Fibroblast of skin of abdomen (primary cell): ENCODE measurements at regions not wholly inside any gene's neighbourhood (a gene's known extent, or its start where the extent isn't known, plus 50 kb on each side); places are given as distances from the start of the nearest gene placed in this dataset.
"Not testable (repeated sequence)": the region's sequence is repeated elsewhere in the genome, so short reads cannot be mapped to it uniquely, and the experiment has no call there.

ENCODE experiments used
- DNase-seq: peaks from one replicate; pipeline ENCODE4 v3.0.0-alpha.2; 2013

DNA sequence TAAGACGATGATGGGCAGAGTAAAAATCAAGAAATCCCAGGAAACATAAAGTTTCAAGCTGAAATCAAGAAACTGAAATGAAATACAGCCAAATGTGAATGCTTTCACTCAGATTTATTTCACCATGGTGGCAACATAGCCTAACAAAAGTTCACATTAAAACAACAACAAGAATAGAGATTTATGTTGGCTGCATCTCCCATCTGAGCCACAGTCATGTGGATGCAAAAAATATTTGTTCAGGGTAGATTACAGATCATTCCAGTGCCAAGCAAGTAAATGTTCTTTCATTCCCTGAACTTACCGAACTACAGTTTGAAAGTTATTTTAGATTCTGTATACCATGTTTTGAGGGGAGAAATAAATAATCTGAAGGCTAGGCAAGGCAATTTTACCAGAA is 159.9 kb upstream of the TMTC1 start:
- DNase-seq = no peak

DNA sequence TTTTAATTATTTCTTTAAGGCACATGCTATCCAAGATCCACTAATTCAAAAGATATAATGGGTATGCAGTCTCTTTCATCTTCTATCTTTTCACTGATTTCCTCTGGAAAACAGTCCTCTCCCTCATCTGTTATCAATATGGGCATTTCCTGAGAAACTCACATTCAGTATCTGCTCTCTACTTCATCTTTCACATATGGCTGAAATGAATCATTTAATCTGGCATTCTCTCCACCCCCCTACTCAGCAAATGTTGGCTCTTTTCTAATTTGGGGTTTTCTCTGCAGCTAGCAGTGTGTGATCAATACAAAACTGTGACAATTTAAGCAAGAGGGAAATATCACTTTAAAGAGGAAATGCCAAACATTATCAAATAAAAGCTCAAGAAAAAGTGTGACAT is 157.1 kb upstream of the TMTC1 start:
- DNase-seq = no peak

DNA sequence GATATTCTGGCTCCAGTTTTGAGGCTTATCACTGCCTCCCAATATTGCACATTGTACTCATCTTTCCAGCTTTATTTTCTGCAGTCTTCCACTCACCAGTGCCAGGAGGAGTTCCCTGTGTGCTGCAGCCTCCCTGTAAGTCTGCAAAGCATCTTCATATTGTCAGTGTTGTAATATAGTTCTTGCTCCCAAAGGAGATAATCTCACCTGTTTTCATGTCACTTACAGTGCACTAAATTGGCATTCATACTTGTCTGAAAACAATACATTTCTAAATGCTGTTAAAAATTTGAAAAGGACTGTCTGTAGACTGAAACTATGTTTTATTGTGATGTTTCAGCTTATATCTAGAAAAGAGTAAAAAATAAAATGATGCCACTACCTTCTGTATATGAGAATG is 146.8 kb upstream of the TMTC1 start:
- DNase-seq = no peak

GRCh38 chr12:29929295-29929694 is 145.6 kb upstream of the TMTC1 start:
- DNase-seq = no peak

GRCh38 chr12:29921307-29921706 is 137.6 kb upstream of the TMTC1 start:
- DNase-seq = peak; percentile 16

DNA sequence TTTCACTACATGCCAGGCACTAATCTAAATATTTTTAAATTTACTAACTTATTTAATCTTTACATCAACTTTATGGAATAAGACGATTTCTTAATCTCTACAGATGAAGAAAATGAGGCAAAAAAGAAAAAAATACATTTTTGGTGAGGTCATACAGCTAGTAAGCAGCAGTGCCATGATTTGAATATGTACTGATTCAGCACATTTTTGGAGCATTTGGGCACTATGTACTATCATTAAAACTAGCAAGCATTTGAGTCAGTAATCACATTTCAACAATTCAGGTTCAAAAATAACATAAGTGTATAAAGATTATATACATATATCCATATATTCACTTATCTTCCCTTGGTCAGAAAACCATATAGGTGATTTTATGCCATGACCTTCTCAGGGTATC is 124.4 kb upstream of the TMTC1 start:
- DNase-seq = no peak

DNA sequence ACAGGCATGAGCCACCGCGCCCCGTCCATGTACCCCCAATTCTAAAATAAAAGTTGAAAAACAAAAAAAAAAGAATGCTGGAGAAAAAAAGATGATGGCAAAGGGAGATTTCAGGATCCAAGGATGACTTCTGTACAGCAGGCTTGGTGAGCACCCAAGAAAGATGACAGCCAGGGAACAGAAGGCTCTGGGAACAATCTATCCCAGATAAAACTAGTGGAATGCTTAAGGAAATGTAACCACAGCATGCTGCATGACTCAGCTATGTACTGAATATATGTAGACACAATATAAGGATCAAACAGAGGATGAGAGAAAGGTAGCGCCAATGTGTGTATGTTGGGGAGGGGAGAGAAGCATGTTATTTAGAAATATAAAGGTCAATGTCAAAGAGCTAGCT is 123.7 kb upstream of the TMTC1 start:
- no peak for DNase-seq

DNA sequence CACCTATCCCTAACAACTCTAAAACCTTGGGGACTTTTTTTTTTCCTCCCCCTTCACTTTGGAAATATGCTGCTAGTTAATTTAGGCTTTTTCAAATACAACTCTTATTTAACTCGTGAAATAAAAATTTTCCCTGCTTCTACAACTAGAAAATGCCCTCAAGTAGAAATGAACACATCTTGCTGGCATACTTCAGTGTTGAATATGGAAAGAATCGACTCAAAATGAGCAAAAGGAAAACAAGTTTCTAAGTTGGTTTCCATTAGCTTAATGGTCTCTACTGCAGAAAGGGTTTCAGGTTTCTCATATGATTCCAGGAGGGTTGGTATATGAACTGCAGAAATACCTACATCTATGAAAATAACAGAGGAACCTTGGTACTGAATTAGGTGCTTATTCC is 118.3 kb upstream of the TMTC1 start:
- no peak for DNase-seq

DNA sequence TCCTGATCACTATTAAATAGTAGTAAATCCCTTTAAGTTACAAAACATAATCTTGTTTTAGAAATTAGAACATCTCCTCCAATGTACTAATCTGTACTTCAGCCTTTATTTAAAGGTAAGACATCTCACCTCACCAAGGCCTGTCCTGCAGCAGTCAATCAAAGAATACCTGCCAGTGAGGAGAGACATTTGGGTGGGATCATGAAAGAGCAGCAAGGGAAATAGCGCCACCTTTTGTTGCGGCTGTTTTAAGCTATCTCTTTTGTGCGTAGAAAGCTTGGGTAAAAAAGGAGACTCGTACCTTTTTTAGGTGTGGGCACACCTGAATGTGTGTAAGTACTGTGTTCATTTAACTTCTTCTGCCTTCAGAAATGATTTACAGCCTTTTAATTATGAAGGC is 117.8 kb upstream of the TMTC1 start:
- DNase-seq = no peak

DNA sequence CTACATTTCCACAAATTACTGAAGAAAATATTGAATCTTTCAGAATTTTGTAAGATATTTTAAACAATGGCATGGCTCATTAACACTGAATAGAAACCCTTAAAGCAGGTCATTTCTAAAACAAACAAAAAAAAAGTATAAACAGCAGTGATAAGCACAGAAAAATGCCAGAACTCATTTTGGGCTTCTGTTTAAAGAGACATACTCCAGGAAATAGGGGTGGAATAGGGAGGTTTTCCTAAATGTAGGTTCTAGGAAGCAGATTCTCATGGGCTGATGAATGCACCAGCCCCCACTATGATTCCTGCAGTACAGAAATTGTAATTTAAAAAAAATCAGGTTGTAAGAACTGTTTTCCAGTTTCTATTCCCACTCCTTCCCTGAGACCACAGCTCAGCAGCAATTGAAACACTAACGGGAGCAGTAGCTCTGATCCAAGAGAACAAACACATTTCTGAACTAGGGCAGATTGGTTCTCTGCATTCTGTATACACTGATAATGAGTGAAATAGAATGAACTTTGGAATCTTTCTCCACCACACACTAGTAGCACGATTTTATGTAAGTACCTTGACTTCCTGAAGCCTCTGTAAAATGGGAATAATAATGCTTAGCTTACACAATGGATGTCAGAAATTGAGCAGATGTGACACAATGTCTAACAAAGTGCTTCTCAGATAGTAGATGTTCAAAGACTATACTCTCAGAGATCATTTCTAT is 115.6 kb upstream of the TMTC1 start:
- no peak for DNase-seq

DNA sequence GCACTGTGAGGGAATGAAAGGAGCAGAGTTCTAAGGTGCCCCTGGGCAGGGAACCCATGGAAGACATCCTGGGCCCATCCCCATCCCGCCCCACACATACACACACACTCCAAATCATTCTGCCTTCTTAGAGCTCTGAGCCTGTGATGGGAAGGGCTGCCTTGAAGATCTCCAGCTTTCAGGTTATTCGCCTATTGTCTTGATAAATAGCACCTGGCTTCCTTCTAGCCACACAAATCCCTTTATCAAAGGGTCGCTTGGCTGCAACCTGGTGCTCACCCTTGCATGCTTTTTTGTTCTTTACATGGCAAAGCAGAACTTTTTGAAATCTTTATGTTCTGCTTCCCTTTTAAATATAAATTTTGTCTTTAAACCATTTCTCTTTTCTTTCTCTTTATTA is 112.2 kb upstream of the TMTC1 start:
- no peak for DNase-seq

DNA sequence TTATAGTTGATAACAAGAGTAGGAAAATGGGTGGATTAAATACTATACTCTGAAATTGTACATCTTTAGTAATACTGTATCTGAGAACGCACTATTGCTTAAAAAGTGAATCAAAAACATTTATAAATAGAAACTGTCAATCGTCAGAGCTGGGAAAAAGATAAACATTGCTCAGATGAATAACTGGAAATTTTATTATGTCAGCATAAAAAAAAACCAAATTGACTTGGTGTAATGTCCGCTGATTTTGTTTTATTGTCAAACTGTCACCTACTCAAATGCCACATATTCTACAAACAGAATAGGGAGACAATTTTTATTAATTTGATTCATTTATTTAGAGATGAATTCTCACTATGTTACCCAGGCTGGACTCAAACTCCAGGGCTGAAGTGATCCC is 109.3 kb upstream of the TMTC1 start:
- DNase-seq = no peak

DNA sequence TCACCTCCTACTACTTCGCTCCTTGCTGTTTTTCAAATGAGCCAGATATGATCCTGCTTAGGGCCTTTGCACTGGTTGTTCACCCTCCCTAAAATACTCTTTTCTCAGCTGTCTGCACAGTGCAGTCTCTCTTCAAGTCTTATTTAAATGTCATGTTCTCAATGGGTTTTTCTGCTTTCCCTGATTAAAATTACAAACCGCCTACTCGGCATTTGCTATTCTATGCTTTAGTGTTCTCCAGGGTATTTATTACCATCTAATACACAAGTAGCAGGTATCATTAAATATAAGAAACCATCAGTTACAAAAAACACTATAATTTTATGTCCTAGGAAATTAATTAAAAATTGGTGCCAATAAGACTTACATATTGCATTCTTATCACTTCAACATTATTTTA is 108.0 kb upstream of the TMTC1 start:
- no peak for DNase-seq

DNA sequence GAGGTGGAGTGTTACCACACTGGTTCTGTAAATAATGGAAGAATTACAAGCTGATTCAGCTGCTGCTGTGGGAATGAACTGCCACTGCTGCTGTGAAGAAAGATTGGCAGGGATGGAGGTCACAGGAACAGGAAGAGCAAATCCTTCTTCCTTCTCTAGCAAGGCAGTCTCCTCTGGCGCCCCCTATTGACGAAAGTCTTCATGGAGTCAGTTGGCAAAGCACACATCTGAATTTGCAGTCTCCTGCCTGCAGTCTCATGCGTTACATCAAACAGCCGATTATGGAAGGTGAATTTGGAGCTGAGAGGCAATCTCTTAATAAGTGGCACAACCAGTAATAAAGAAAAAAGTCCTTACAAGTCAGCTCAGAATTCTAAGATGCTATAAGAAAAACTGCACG is 106.0 kb upstream of the TMTC1 start:
- peak; percentile 7 for DNase-seq

DNA sequence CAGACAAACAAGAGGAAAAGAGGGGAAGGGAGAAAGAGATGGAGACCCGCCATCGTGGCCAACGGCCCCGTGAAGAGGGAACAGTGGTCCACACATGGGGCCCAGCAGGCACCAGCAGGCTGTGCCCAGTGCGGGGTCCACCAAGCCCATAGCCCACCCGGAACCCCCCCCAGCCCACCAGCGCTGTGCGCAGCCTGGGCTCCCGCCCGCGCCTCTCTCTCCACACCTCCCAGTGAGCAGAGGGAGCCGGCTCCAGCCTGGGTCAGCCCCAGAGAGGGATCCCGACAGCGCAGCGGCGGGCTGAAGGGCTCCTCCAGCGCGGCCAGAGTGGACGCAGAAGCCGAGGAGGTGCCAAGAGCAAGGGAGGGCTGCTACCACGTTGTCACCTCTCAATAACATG is 105.0 kb upstream of the TMTC1 start:
- DNase-seq = no peak

- DNase-seq = not testable (repeated sequence)
Measured at GRCh38 chr12:29884957-29885356, 101.2 kb upstream of the TMTC1 start.

DNA sequence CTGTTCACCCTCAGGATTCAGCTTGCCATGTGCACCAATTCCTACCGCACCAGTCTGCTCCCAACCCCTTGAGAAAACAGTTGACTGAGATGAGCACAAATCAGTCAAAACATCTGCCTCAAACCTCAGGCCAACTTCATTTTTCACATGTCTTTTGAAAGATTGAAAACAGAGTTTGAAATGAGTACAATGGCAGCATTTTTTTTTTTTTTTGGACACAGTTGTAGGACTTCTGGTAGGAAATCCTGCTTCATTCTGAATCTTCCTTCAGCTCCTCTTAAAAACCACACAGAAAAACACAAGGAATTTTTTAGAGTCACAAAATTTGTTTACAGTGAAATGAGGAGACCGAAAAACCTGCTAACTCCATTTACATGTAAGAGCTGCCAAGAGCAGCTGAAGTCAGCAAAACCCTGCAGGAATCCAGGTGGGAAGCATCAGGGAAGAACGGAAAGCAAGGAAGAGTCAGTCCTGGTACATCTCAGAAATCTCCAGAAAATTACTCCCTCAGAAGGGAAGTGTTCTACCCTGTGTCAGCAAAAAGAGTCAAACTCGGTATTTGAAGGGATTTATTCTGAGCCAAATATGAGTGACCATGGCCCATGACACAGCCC is 100.3 kb upstream of the TMTC1 start:
- no peak for DNase-seq

DNA sequence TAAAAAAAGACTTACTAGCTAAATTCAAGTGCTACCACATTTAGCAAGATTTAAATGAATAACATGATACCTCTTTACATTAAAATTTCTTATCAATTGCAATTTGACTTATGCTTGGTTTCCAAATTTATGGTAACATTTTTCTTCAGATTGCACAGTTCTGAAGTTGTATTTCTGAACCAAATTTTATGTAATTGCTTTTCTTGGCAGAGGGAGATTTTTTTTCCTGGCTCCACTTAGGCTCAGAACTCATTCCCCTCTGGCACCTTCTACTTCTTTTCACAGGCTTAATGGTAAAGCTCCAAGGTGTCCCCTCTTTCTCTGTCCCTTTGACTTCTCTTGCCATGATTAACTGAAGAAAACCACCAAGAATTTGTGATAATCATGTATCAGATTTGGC is 99.8 kb upstream of the TMTC1 start:
- no peak for DNase-seq

GRCh38 chr12:29882846-29883245 is 99.1 kb upstream of the TMTC1 start:
- DNase-seq = no peak

DNA sequence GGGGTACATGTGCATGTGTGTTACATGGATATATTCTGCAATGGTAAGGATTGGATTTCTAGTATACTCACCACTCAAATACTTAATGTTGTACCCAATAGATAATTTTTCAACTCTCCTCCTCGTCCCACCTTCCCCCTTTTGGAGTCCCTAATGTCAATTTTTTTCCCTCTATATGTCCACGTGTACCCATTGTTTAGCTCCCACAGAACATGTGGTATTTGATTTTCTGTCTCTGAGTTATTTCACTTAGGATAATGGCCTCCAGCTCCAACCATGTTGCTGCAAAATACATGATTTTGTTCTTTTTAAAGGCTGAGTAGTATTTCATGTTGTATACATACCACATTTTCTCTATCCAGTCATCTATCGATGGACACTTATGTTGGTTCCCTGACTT is 97.2 kb upstream of the TMTC1 start:
- DNase-seq = no peak

- no peak for DNase-seq
Measured at GRCh38 chr12:29879606-29880308, 96.0 kb upstream of the TMTC1 start.

- no peak for DNase-seq
Measured at GRCh38 chr12:29869946-29870345, 86.2 kb upstream of the TMTC1 start.

GRCh38 chr12:29867823-29868222 is 84.1 kb upstream of the TMTC1 start:
- no peak for DNase-seq

- DNase-seq = no peak
Measured at GRCh38 chr12:29863665-29864064, 79.9 kb upstream of the TMTC1 start.
